ENCODE measurements at regions not wholly inside any gene's neighbourhood (a gene's known extent, or its start where the extent isn't known, plus 50 kb on each side); places are given as distances from the start of the nearest gene placed in this dataset.

DNA sequence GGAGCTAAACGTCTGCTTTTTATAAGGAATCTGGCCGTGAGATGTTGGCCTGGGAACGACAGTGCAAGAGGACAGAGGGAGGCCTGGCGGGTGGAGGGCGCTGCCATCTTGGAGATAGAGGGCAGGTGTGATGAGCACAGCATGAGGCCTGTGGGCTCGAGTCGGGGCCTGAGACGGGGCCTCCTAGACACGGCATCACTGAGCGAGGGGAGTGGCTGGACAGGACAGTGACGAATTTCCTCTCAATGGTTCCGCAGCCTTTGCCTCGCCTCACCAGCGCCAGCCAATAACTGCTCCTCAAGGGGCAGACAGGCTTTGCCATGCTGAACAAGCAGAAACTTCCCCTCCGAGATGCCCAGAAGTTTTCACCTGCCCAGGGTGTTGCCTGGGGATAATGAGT, 376.7 kb downstream of the THBS2 start:
- no peaks in the 10 kb centered on the region for H4K20me1 ChIP-seq (ENCODE audit: insufficient read depth, low read length)

DNA sequence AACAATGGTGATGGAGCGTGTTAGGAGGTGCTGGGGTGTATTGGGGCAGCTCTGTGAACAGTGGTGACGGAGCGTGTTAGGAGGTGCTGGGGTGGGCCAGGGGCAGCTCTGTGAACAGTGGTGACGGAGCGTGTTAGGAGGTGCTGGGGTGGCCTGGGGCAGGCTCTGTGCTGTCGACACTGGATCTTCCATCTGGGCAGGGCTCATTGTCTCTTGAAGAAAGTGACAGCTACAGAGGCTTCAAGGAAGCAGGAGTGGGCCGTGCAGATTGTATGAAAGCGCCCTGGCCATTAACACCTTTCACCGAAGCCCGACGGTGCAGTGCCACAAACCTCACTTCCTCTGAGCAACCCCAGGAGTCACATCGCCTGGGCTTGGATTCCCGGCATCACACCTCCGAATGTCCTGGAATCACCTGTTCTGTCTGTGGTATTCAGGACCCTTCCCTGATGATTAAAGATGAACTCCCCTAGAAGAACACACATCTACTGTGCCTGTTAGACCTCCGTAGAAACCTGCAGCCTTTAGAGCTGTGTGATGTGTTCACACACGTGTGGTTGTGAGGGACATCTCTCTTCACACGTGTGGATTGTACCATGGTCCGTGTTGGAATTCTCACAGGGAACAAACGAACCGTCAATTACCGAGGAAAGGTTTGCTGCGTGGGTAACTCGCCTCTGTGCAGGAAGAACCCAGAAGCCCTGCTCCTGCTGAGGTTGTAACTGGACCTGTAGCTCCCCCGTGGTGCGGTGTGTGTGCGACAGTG, 377.7 kb downstream of the THBS2 start:
- Histone ChIP-seq H3K9ac (ENCODE audit: low read length) (no peak overlapping the region), H3K4me3 (ENCODE audit: insufficient read depth, low read depth, low read length) (no peak overlapping the region), H3K36me3 (ENCODE audit: insufficient read depth, low read length) (no peaks in the 10 kb centered on the region), H3K4me1 (ENCODE audit: insufficient read depth, low read length) (no peaks in the 10 kb centered on the region), H3K9me3 (ENCODE audit: insufficient read depth, low read depth, low read length) (no peaks in the 10 kb centered on the region), H2AFZ (ENCODE audit: low read depth, low read length) (no peak overlapping the region), H3K27ac (ENCODE audit: low read depth, low read length) (no peak overlapping the region), H4K20me1 (ENCODE audit: insufficient read depth, low read length) (no peaks in the 10 kb centered on the region), H3K27me3 (ENCODE audit: insufficient read depth, low read length) (no peaks in the 10 kb centered on the region), H3K4me2 (ENCODE audit: low read length) (no peak overlapping the region), H3K79me2 (ENCODE audit: insufficient read depth, low read length) (no peaks in the 10 kb centered on the region)
- FAIRE-seq (no peak), DNase-seq (ENCODE audit: low read depth) (no peak)
- H3K27me3 Mint-ChIP-seq (ENCODE audit: low read depth, unreplicated experiment), result peaks cover 52% of the 10 kb centered on the region
- no peak overlapping the region for H3K4me3 Mint-ChIP-seq (ENCODE audit: unreplicated experiment)
- no peak overlapping the region for H3K27ac Mint-ChIP-seq (ENCODE audit: unreplicated experiment)
- no peaks in the 10 kb centered on the region for H3K9me3 Mint-ChIP-seq (ENCODE audit: unreplicated experiment)
- no peaks in the 10 kb centered on the region for H3K36me3 Mint-ChIP-seq (ENCODE audit: low read depth, unreplicated experiment)
- H3K4me1 Mint-ChIP-seq (ENCODE audit: low read depth, unreplicated experiment), result no peaks in the 10 kb centered on the region
- no peak for TF ChIP-seq EZH2 (IDR thresholded peaks at IDR 0.05; ENCODE audit: insufficient read depth, low read length)
- TF ChIP-seq, protein P1, sequence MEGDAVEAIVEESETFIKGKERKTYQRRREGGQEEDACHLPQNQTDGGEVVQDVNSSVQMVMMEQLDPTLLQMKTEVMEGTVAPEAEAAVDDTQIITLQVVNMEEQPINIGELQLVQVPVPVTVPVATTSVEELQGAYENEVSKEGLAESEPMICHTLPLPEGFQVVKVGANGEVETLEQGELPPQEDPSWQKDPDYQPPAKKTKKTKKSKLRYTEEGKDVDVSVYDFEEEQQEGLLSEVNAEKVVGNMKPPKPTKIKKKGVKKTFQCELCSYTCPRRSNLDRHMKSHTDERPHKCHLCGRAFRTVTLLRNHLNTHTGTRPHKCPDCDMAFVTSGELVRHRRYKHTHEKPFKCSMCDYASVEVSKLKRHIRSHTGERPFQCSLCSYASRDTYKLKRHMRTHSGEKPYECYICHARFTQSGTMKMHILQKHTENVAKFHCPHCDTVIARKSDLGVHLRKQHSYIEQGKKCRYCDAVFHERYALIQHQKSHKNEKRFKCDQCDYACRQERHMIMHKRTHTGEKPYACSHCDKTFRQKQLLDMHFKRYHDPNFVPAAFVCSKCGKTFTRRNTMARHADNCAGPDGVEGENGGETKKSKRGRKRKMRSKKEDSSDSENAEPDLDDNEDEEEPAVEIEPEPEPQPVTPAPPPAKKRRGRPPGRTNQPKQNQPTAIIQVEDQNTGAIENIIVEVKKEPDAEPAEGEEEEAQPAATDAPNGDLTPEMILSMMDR (IDR thresholded peaks at IDR 0.05; ENCODE audit: insufficient read depth, low read depth, low read length), result no peak

More for the DNA sequence above, 376.7 kb downstream of the THBS2 start:
- Histone ChIP-seq H3K4me2 (ENCODE audit: low read length) (no peak overlapping the region), H3K9me3 (ENCODE audit: insufficient read depth, low read depth, low read length) (no peaks in the 10 kb centered on the region), H3K9ac (ENCODE audit: low read length) (no peak overlapping the region), H3K27me3 (ENCODE audit: insufficient read depth, low read length) (no peaks in the 10 kb centered on the region), H3K36me3 (ENCODE audit: insufficient read depth, low read length) (no peaks in the 10 kb centered on the region), H3K79me2 (ENCODE audit: insufficient read depth, low read length) (no peaks in the 10 kb centered on the region), H2AFZ (ENCODE audit: low read depth, low read length) (no peak overlapping the region), H3K4me3 (ENCODE audit: insufficient read depth, low read depth, low read length) (no peak overlapping the region), H3K4me1 (ENCODE audit: insufficient read depth, low read length) (no peaks in the 10 kb centered on the region), H3K27ac (ENCODE audit: low read depth, low read length) (no peak overlapping the region)
- DNase-seq (ENCODE audit: low read depth) (no peak), FAIRE-seq (no peak)
- H3K4me3 Mint-ChIP-seq (ENCODE audit: unreplicated experiment), result no peak overlapping the region
- peaks cover 49% of the 10 kb centered on the region for H3K27me3 Mint-ChIP-seq (ENCODE audit: low read depth, unreplicated experiment)
- H3K4me1 Mint-ChIP-seq (ENCODE audit: low read depth, unreplicated experiment), result no peaks in the 10 kb centered on the region
- H3K27ac Mint-ChIP-seq (ENCODE audit: unreplicated experiment), result no peak overlapping the region
- H3K9me3 Mint-ChIP-seq (ENCODE audit: unreplicated experiment), result no peaks in the 10 kb centered on the region
- no peak for TF ChIP-seq EZH2 (IDR thresholded peaks at IDR 0.05; ENCODE audit: insufficient read depth, low read length)
- TF ChIP-seq, protein P1 (IDR thresholded peaks at IDR 0.05; ENCODE audit: insufficient read depth, low read depth, low read length), result no peak
- H3K36me3 Mint-ChIP-seq (ENCODE audit: low read depth, unreplicated experiment), result no peaks in the 10 kb centered on the region

DNA sequence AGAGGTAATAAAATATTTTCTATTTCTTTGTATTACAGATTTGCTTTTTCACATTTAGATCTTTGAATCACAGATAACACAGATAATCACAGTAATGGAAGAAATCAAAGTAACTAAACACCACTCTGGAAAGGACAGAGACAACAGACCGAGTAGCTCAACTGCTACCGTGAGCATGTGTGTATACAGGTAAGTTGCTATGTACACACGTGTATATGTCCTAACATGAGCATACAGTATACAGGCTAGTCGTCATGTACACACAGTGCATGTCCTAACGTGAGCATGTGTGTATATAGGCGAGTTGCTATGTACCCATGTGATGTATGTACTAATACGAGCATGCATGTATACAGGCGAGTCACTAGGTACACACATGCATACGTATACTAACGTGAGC, 379.0 kb downstream of the THBS2 start:
- H3K9me3 ChIP-seq (ENCODE audit: insufficient read depth, low read depth, low read length), result no peaks in the 10 kb centered on the region
- no peak overlapping the region for H2AFZ ChIP-seq (ENCODE audit: low read depth, low read length)
- H3K4me1 ChIP-seq (ENCODE audit: insufficient read depth, low read length), result no peaks in the 10 kb centered on the region
- no peaks in the 10 kb centered on the region for H3K36me3 ChIP-seq (ENCODE audit: insufficient read depth, low read length)
- no peaks in the 10 kb centered on the region for H3K27me3 ChIP-seq (ENCODE audit: insufficient read depth, low read length)
- no peak overlapping the region for H3K27ac ChIP-seq (ENCODE audit: low read depth, low read length)
- H3K4me2 ChIP-seq (ENCODE audit: low read length), result no peak overlapping the region
- H4K20me1 ChIP-seq (ENCODE audit: insufficient read depth, low read length), result no peaks in the 10 kb centered on the region
- peaks cover 52% of the 10 kb centered on the region for H3K27me3 Mint-ChIP-seq (ENCODE audit: low read depth, unreplicated experiment)
- no peak overlapping the region for H3K4me3 Mint-ChIP-seq (ENCODE audit: unreplicated experiment)
- FAIRE-seq, result no peak
- H3K9ac ChIP-seq (ENCODE audit: low read length), result no peak overlapping the region
- no peak for DNase-seq (ENCODE audit: low read depth)
- no peak overlapping the region for H3K4me3 ChIP-seq (ENCODE audit: insufficient read depth, low read depth, low read length)
- H3K79me2 ChIP-seq (ENCODE audit: insufficient read depth, low read length), result no peaks in the 10 kb centered on the region
- TF ChIP-seq, protein P1 (IDR thresholded peaks at IDR 0.05; ENCODE audit: insufficient read depth, low read depth, low read length), result no peak
- TF ChIP-seq EZH2 (IDR thresholded peaks at IDR 0.05; ENCODE audit: insufficient read depth, low read length), result no peak
- H3K36me3 Mint-ChIP-seq (ENCODE audit: low read depth, unreplicated experiment), result no peaks in the 10 kb centered on the region
- no peaks in the 10 kb centered on the region for H3K9me3 Mint-ChIP-seq (ENCODE audit: unreplicated experiment)
- no peaks in the 10 kb centered on the region for H3K4me1 Mint-ChIP-seq (ENCODE audit: low read depth, unreplicated experiment)
- no peak overlapping the region for H3K27ac Mint-ChIP-seq (ENCODE audit: unreplicated experiment)
